ENCODE measurements at regions not wholly inside any gene's neighbourhood (a gene's known extent, or its start where the extent isn't known, plus 50 kb on each side); places are given as distances from the start of the nearest gene placed in this dataset.

DNA sequence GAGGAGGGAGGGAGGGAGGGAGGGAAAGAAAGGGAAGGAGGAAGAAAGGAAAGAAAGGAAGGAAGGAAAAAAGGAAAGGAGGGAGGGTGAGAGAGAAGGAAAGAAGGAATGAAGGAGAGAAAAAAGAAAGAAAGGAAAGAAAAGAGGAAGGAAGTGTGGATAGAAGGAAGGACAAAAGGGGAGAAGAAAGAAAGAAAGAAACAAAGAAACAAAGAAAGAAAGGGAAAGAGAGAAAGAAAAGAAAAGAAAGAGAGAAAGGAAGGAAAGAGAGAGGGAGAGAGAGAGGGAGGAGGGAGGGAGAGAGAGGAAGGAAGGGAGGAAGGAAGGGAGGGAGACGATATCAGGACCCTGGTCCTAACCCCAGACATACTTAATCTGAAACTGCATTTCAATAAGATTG, 146.2 kb upstream of the ZC3H11B start:
- TF ChIP-seq, protein P1, sequence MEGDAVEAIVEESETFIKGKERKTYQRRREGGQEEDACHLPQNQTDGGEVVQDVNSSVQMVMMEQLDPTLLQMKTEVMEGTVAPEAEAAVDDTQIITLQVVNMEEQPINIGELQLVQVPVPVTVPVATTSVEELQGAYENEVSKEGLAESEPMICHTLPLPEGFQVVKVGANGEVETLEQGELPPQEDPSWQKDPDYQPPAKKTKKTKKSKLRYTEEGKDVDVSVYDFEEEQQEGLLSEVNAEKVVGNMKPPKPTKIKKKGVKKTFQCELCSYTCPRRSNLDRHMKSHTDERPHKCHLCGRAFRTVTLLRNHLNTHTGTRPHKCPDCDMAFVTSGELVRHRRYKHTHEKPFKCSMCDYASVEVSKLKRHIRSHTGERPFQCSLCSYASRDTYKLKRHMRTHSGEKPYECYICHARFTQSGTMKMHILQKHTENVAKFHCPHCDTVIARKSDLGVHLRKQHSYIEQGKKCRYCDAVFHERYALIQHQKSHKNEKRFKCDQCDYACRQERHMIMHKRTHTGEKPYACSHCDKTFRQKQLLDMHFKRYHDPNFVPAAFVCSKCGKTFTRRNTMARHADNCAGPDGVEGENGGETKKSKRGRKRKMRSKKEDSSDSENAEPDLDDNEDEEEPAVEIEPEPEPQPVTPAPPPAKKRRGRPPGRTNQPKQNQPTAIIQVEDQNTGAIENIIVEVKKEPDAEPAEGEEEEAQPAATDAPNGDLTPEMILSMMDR (IDR thresholded peaks at IDR 0.05; ENCODE audit: low read length) = no peak
- no peak for TF ChIP-seq EZH2 (IDR thresholded peaks at IDR 0.05; ENCODE audit: borderline replicate concordance, low read length)

All from OCI-LY1 (cell line).